ENCODE measurements at regions not wholly inside any gene's neighbourhood (a gene's known extent, or its start where the extent isn't known, plus 50 kb on each side); places are given as distances from the start of the nearest gene placed in this dataset.

GRCh38 chr10:128875956-128876736, 590.9 kb upstream of the MGMT start:
- POLR2A ChIA-PET, result interaction anchor here (0.6 kb wide), 1 partner anchor 9 kb away, joined by 3 read pairs; no protein-coding TSS in a partner anchor
- Histone ChIP-seq H4K20me1 (replicated peaks; ENCODE audit: control insufficient read depth, insufficient read depth, low read length) (no peaks in the 10 kb centered on the region), H3K36me3 (ENCODE audit: control insufficient read depth, insufficient read depth, low read length) (no peaks in the 10 kb centered on the region), H3K27ac (ENCODE audit: extremely low read depth, low read depth, low read length) (no peak overlapping the region), H3K9me3 (replicated peaks; ENCODE audit: control insufficient read depth, insufficient read depth, low read depth, low read length) (no peaks in the 10 kb centered on the region), H3K4me2 (ENCODE audit: insufficient read depth, low read length) (no peak overlapping the region), H3K79me2 (ENCODE audit: control insufficient read depth, insufficient read depth, low read length) (no peaks in the 10 kb centered on the region), H3K27me3 (ENCODE audit: control insufficient read depth in 2 of 2, insufficient read depth in 2 of 2, low read length in 2 of 2) (peaks cover 0 to 9% of the 10 kb centered on the region in 2 experiments; a peak in 2 of 5 replicates), H3K4me1 (replicated peaks in 1 of 2; ENCODE audit: control insufficient read depth in 2 of 2, insufficient read depth in 2 of 2, low read length in 2 of 2) (no peaks in the 10 kb centered on the region), H3K9ac (ENCODE audit: insufficient read depth in 1 of 2, low read depth in 2 of 2, low read length in 2 of 2) (no peak overlapping the region), H2AFZ (ENCODE audit: low read depth, low read length) (no peak overlapping the region), H3K9me1 (ENCODE audit: control insufficient read depth, insufficient read depth, low read length) (no peaks in the 10 kb centered on the region), H3K4me3 (no peak overlapping the region)
- no peak for FAIRE-seq
- WGBS (ENCODE audit: insufficient coverage, low coverage, missing lambda C conversion rate), result 4% methylated on average over 7 of the region's 7 CpGs
- BruUV-seq (replicated peaks), result no TSS peak
- in situ Hi-C loops (cut with MboI), result no loop called here
- intact Hi-C loops (cut with micrococcal nuclease), result no loop called here
- ATAC-seq, result no peak
- no peak for TF ChIP-seq ZBTB43 (CRISPR knock-in tag; IDR thresholded peaks at IDR 0.05)
- no peak for TF ChIP-seq ZNF318 (IDR thresholded peaks at IDR 0.05; ENCODE audit: borderline replicate concordance in 1 of 2, low read depth in 1 of 2)
- no peak for TF ChIP-seq FOXJ3 (CRISPR knock-in tag; IDR thresholded peaks at IDR 0.05)
- no peak for TF ChIP-seq NUFIP1 (IDR thresholded peaks at IDR 0.05; ENCODE audit: partially characterized antibody)
- no peak for TF ChIP-seq SNRNP70 (optimal IDR thresholded peaks at IDR 0.05; ENCODE audit: low read depth, low read length)
- TF ChIP-seq CREB3 (tag; conservative IDR thresholded peaks at IDR 0.05; ENCODE audit: low read depth), result no peak
- no peak for TF ChIP-seq POU5F1 (IDR thresholded peaks at IDR 0.05; ENCODE audit: borderline replicate concordance, low read depth, low read length, partially characterized antibody)
- TF ChIP-seq ZBED1 (IDR thresholded peaks at IDR 0.05), result no peak
- no peak for TF ChIP-seq MIER1 (IDR thresholded peaks at IDR 0.05; ENCODE audit: low read depth)
- no peak for TF ChIP-seq ZNF274 (IDR thresholded peaks at IDR 0.05; ENCODE audit: borderline replicate concordance, low read depth, low read length)
- no peak for DNase-seq (ENCODE audit: extremely low read depth in 1 of 4, low spot score in 3 of 4)
- CTCF ChIA-PET (ENCODE audit: low intra/inter-chr PET ratio), result no interaction called here

Data from K562 (cell line).